ENCODE measurements at regions not wholly inside any gene's neighbourhood (a gene's known extent, or its start where the extent isn't known, plus 50 kb on each side); places are given as distances from the start of the nearest gene placed in this dataset.

DNA sequence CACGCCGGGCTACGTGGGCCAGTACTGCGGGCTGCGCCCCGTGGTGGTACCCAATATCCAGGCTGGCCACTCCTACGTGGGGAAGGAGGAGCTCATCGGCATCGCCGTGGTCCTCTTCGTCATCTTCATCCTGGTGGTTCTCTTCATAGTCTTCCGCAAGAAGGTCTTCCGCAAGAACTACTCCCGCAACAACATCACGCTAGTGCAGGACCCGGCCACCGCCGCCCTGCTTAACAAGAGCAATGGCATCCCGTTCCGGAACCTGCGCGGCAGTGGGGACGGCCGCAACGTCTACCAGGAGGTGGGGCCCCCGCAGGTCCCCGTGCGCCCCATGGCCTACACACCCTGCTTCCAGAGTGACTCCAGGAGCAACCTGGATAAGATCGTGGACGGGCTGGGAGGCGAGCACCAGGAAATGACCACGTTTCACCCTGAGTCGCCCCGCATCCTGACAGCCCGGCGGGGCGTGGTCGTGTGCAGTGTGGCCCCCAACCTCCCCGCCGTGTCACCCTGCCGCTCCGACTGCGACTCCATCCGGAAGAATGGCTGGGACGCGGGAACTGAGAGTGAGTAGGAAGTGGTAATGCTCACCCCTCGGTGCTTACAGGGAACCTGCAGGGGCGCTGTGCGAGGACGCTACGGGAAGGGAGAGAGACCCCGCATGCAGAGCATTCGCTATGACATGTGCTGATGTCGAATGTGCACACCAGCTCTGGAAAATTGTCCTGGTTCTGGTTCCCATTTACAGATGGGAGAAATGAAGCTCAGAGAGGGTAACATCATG lies 86.4 kb upstream of the MTNR1B start:
- TF ChIP-seq POLR2A (IDR thresholded peaks at IDR 0.05): no peak
- TF ChIP-seq, protein P1, sequence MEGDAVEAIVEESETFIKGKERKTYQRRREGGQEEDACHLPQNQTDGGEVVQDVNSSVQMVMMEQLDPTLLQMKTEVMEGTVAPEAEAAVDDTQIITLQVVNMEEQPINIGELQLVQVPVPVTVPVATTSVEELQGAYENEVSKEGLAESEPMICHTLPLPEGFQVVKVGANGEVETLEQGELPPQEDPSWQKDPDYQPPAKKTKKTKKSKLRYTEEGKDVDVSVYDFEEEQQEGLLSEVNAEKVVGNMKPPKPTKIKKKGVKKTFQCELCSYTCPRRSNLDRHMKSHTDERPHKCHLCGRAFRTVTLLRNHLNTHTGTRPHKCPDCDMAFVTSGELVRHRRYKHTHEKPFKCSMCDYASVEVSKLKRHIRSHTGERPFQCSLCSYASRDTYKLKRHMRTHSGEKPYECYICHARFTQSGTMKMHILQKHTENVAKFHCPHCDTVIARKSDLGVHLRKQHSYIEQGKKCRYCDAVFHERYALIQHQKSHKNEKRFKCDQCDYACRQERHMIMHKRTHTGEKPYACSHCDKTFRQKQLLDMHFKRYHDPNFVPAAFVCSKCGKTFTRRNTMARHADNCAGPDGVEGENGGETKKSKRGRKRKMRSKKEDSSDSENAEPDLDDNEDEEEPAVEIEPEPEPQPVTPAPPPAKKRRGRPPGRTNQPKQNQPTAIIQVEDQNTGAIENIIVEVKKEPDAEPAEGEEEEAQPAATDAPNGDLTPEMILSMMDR (IDR thresholded peaks at IDR 0.05): no peak

Data from heart left ventricle (tissue), 13 donors.